WTC11 (cell line): ENCODE measurements at regions not wholly inside any gene's neighbourhood (a gene's known extent, or its start where the extent isn't known, plus 50 kb on each side); places are given as distances from the start of the nearest gene placed in this dataset.
A peak's percentile ranks its signal among the peaks of the same experiment; 100 is the strongest.

Experiments
- ATAC-seq: fragments of 200-7000 bp; cut with Tn5 transposase; 2 replicates; pipeline ENCODE4 v1.10.0; 2021; ENCODE audit warnings: mild to moderate bottlenecking, moderate library complexity
- CTCF ChIA-PET: fragments of 300-600 bp; sonication (Branson Sonifier 250); formaldehyde crosslinking; loops from one replicate; lab custom pipeline; 2021; ENCODE audit warnings: antibody characterized with exemption; lab: Charles Lee
- POLR2A ChIA-PET: fragments of 350-600 bp; sonication (Branson Sonifier 250); formaldehyde crosslinking; loops from one replicate; lab custom pipeline; 2021; ENCODE audit warnings: antibody characterized with exemption; lab: Charles Lee
- DNase-seq: peaks from one replicate; pipeline ENCODE4 v3.0.0; 2021; ENCODE audit warnings: low spot score
- H3K27ac Mint-ChIP-seq: 2 replicates; pipeline ENCODE4 v1.8.0; 2021; ENCODE audit warnings: mixed read lengths
- H3K27me3 Mint-ChIP-seq: 2 replicates; pipeline ENCODE4 v1.8.0; 2021; ENCODE audit warnings: low read depth, mild to moderate bottlenecking, moderate library complexity, mixed read lengths
- H3K36me3 Mint-ChIP-seq: 2 replicates; pipeline ENCODE4 v1.8.0; 2021; ENCODE audit warnings: mixed read lengths
- H3K4me1 Mint-ChIP-seq: 2 replicates; pipeline ENCODE4 v1.8.0; 2022; ENCODE audit warnings: mixed read lengths
- H3K4me3 Mint-ChIP-seq: 2 replicates; pipeline ENCODE4 v1.8.0; 2021; ENCODE audit warnings: mild to moderate bottlenecking, moderate library complexity, mixed read lengths
- H3K9me3 Mint-ChIP-seq: 2 replicates; pipeline ENCODE4 v1.8.0; 2021; ENCODE audit warnings: mixed read lengths
- CREM ChIP-seq: sonication (generic); formaldehyde crosslinking; IDR thresholded peaks from 2 replicates; pipeline ENCODE4 v1.8.1; 2022; ENCODE audit warnings: mild to moderate bottlenecking, missing genetic modification reagents, moderate library complexity
- ELF4 ChIP-seq: sonication (generic); formaldehyde crosslinking; IDR thresholded peaks from 2 replicates; pipeline ENCODE4 v1.8.1; 2022; ENCODE audit warnings: low read depth, mild to moderate bottlenecking, moderate library complexity, missing genetic modification reagents
- EMX1 ChIP-seq: fragments of 250-450 bp; sonication (Bioruptor Pico); IDR thresholded peaks from 2 replicates; pipeline ENCODE4 v1.8.0; 2021; ENCODE audit warnings: mild to moderate bottlenecking
- JAZF1 ChIP-seq: fragments of 250-450 bp; sonication (Bioruptor Pico); IDR thresholded peaks from 2 replicates; pipeline ENCODE4 v1.9.0; 2021; ENCODE audit warnings: moderate library complexity, mild to moderate bottlenecking, inconsistent platforms
- NFATC4 ChIP-seq: fragments of 250-450 bp; sonication (Bioruptor Pico); IDR thresholded peaks from 2 replicates; pipeline ENCODE4 v1.9.0; 2021; ENCODE audit warnings: mild to moderate bottlenecking
- NR1H2 ChIP-seq: sonication (generic); formaldehyde crosslinking; IDR thresholded peaks from 2 replicates; pipeline ENCODE4 v1.9.0; 2021; ENCODE audit warnings: mild to moderate bottlenecking, moderate library complexity, missing genetic modification reagents
- ZNF138 ChIP-seq: sonication (generic); formaldehyde crosslinking; conservative IDR thresholded peaks from 2 replicates; pipeline ENCODE4 v1.8.1; 2022; ENCODE audit warnings: mild to moderate bottlenecking, moderate library complexity, missing genetic modification reagents
- ZNF232 ChIP-seq: sonication (generic); formaldehyde crosslinking; IDR thresholded peaks from 2 replicates; pipeline ENCODE4 v1.8.0; 2022; ENCODE audit warnings: mild to moderate bottlenecking, missing genetic modification reagents
- ZNF416 ChIP-seq: fragments of 250-450 bp; sonication (Bioruptor Pico); IDR thresholded peaks from 2 replicates; pipeline ENCODE4 v1.9.0; 2021; ENCODE audit warnings: mild to moderate bottlenecking, inconsistent platforms
- TF ChIP-seq, protein P1 (sequence below): sonication (generic); formaldehyde crosslinking; IDR thresholded peaks from 2 replicates; pipeline ENCODE4 v1.8.1; 2023; ENCODE audit warnings: mild to moderate bottlenecking, missing genetic modification reagents
- TF ChIP-seq, protein P2 (sequence below): sonication (generic); formaldehyde crosslinking; IDR thresholded peaks from 2 replicates; pipeline ENCODE4 v1.8.1; 2022; ENCODE audit warnings: low read depth, mild to moderate bottlenecking, moderate library complexity, missing genetic modification reagents, borderline replicate concordance
- TF ChIP-seq, protein P3 (sequence below): sonication (generic); formaldehyde crosslinking; IDR thresholded peaks from 2 replicates; pipeline ENCODE4 v1.8.1; 2023; ENCODE audit warnings: mild to moderate bottlenecking, moderate library complexity, missing genetic modification reagents
- TF ChIP-seq, protein P4 (sequence below): sonication (generic); formaldehyde crosslinking; IDR thresholded peaks from 2 replicates; pipeline ENCODE4 v1.8.0; 2022; ENCODE audit warnings: mild to moderate bottlenecking, missing genetic modification reagents
- TF ChIP-seq, protein P5 (sequence below): sonication (generic); formaldehyde crosslinking; IDR thresholded peaks from 2 replicates; pipeline ENCODE4 v1.8.0; 2023; ENCODE audit warnings: mild to moderate bottlenecking, missing genetic modification reagents
- TF ChIP-seq, protein P6 (sequence below): sonication (generic); formaldehyde crosslinking; IDR thresholded peaks from 2 replicates; pipeline ENCODE4 v1.8.0; 2022; ENCODE audit warnings: mild to moderate bottlenecking, missing genetic modification reagents

DNA sequence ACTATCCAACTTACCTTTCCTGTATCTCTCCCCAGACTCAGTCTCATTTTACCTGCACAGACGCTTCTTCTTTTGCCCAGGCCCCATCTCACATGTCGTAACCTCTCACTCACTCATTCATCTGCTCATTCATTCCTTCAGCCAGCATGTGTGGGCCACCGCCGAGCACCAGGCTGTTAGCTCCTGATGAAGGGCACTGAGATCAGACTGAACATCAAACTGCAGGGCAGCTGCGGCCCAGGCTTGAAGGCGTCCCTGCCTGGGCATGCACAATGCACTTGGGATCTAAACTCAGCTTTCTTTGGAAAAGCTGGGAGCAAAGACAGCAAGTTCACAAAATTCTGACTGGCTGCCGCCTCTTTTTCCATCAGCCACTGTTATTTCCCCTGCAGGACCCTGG is 1456.3 kb downstream of the BRD1 start (continued):
- TF ChIP-seq, protein P1, sequence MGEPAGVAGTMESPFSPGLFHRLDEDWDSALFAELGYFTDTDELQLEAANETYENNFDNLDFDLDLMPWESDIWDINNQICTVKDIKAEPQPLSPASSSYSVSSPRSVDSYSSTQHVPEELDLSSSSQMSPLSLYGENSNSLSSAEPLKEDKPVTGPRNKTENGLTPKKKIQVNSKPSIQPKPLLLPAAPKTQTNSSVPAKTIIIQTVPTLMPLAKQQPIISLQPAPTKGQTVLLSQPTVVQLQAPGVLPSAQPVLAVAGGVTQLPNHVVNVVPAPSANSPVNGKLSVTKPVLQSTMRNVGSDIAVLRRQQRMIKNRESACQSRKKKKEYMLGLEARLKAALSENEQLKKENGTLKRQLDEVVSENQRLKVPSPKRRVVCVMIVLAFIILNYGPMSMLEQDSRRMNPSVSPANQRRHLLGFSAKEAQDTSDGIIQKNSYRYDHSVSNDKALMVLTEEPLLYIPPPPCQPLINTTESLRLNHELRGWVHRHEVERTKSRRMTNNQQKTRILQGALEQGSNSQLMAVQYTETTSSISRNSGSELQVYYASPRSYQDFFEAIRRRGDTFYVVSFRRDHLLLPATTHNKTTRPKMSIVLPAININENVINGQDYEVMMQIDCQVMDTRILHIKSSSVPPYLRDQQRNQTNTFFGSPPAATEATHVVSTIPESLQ = no peak
- TF ChIP-seq, protein P2, sequence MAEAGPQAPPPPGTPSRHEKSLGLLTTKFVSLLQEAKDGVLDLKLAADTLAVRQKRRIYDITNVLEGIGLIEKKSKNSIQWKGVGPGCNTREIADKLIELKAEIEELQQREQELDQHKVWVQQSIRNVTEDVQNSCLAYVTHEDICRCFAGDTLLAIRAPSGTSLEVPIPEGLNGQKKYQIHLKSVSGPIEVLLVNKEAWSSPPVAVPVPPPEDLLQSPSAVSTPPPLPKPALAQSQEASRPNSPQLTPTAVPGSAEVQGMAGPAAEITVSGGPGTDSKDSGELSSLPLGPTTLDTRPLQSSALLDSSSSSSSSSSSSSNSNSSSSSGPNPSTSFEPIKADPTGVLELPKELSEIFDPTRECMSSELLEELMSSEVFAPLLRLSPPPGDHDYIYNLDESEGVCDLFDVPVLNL (CRISPR knock-in tag) = no peak

DNA sequence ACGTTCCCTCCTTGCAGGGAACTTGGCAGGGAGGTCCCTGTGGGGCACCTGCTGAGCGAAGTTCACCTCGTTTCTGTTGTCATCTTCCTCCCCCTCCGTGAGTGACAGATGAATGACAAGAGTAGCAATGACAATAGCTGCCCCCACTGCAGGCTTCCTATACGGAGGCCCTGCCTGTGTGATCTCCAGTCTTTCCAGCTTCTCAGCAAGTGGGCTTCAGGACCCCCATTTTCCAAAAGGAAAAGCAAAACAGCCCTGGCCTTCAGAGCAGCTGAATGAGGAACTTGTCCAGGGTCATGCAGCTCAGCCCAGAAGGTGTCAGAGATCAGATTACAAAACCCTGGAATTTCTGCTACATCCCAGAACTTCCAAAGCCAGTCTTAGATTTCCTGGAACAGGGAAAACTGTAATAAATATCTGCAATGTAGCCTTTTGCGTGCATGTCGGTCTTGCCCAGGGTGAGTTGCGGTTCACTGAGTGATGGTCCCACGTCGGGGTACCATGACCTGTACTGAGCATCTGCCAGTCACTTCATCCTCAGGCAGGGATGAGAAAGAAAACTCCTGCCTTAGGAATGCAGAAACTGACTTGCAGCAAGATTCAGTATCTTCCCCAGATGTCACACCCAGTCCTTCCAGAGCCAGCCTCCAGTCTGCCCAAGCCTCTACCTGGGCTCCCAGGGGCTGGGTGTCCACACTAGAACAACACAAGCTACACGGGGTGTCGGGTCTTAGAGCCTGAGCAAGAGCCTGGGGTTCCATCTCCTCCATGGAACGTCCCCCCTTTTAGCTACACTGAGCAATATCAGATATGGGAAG is 1457.0 kb downstream of the BRD1 start:
- TF ChIP-seq, protein P3, sequence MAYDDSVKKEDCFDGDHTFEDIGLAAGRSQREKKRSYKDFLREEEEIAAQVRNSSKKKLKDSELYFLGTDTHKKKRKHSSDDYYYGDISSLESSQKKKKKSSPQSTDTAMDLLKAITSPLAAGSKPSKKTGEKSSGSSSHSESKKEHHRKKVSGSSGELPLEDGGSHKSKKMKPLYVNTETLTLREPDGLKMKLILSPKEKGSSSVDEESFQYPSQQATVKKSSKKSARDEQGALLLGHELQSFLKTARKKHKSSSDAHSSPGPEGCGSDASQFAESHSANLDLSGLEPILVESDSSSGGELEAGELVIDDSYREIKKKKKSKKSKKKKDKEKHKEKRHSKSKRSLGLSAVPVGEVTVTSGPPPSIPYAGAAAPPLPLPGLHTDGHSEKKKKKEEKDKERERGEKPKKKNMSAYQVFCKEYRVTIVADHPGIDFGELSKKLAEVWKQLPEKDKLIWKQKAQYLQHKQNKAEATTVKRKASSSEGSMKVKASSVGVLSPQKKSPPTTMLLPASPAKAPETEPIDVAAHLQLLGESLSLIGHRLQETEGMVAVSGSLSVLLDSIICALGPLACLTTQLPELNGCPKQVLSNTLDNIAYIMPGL = no peak
- TF ChIP-seq, protein P2 (CRISPR knock-in tag) = no peak
- TF ChIP-seq JAZF1 = no peak
- TF ChIP-seq NR1H2 (CRISPR knock-in tag) = no peak
- TF ChIP-seq ZNF138 (CRISPR knock-in tag) = no peak
- no peak for TF ChIP-seq ELF4
- TF ChIP-seq, protein P4, sequence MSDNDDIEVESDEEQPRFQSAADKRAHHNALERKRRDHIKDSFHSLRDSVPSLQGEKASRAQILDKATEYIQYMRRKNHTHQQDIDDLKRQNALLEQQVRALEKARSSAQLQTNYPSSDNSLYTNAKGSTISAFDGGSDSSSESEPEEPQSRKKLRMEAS = no peak
- TF ChIP-seq, all 79 proteins: peak for 0
- DNase-seq = no peak
- Mint-ChIP-seq H3K27ac (peak overlapping the region; percentile 78), H3K27me3 (no peaks in the 10 kb centered on the region; the same call in none of the 2 replicates), H3K9me3 (no peaks in the 10 kb centered on the region), H3K4me1 (peaks cover 70% of the 10 kb centered on the region), H3K4me3 (peak overlapping the region; percentile 35), H3K36me3 (no peaks in the 10 kb centered on the region; the same call in 1 of the 2 replicates)
- POLR2A ChIA-PET = no interaction called here
- CTCF ChIA-PET = no interaction called here
- ATAC-seq = no peak

DNA sequence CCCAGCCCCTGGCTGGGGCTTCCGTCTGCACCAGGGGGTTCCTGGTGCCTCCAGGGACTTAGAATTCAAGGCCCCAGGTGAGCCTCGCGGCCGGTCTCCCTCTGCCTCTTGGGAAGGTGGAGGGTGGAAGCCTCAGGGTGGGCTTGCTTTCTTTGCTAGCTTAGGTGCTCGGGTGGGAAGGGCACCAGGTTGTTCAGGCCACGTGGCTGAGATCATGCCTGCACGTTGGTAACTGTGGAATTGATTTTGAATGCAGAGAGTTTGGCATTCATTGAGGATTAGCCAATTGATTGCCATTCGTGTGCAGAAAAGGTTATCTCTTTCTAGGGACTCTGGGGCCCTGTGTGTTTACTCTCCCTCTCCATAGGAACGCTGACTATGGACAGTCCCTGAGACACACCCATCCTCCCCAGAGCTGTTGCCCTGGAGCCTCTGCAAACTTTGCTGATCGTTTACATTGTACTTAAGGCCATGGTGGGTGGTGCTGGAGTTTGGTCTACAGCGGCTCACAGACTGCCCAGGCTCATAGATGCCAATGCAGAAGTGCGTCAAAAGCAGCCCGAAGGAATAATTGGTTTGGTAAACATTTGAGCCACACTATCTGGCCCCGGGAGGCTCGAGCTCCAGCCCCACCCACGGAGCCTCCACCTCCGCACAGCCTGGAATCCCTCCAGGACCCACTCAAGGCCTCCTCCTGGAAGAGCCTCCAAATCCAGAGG is 1457.7 kb downstream of the BRD1 start:
- Mint-ChIP-seq H3K4me3 (no peak overlapping the region), H3K36me3 (no peaks in the 10 kb centered on the region; the same call in 1 of the 2 replicates), H3K4me1 (peaks cover 64% of the 10 kb centered on the region), H3K27me3 (no peaks in the 10 kb centered on the region; the same call in none of the 2 replicates), H3K9me3 (no peaks in the 10 kb centered on the region), H3K27ac (peak overlapping the region; percentile 85)
- CTCF ChIA-PET = no interaction called here
- DNase-seq (peak; percentile 33), ATAC-seq (peak; percentile 87)
- POLR2A ChIA-PET = no interaction called here
- TF ChIP-seq EMX1 (CRISPR knock-in tag) (no peak), ZNF232 (CRISPR knock-in tag) (no peak), ZNF138 (CRISPR knock-in tag) (no peak), CREM (CRISPR knock-in tag) (no peak), ZNF416 (no peak), NFATC4 (CRISPR knock-in tag) (no peak)
- TF ChIP-seq, protein P5, sequence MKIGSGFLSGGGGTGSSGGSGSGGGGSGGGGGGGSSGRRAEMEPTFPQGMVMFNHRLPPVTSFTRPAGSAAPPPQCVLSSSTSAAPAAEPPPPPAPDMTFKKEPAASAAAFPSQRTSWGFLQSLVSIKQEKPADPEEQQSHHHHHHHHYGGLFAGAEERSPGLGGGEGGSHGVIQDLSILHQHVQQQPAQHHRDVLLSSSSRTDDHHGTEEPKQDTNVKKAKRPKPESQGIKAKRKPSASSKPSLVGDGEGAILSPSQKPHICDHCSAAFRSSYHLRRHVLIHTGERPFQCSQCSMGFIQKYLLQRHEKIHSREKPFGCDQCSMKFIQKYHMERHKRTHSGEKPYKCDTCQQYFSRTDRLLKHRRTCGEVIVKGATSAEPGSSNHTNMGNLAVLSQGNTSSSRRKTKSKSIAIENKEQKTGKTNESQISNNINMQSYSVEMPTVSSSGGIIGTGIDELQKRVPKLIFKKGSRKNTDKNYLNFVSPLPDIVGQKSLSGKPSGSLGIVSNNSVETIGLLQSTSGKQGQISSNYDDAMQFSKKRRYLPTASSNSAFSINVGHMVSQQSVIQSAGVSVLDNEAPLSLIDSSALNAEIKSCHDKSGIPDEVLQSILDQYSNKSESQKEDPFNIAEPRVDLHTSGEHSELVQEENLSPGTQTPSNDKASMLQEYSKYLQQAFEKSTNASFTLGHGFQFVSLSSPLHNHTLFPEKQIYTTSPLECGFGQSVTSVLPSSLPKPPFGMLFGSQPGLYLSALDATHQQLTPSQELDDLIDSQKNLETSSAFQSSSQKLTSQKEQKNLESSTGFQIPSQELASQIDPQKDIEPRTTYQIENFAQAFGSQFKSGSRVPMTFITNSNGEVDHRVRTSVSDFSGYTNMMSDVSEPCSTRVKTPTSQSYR (CRISPR knock-in tag) = no peak
- TF ChIP-seq, protein P6, sequence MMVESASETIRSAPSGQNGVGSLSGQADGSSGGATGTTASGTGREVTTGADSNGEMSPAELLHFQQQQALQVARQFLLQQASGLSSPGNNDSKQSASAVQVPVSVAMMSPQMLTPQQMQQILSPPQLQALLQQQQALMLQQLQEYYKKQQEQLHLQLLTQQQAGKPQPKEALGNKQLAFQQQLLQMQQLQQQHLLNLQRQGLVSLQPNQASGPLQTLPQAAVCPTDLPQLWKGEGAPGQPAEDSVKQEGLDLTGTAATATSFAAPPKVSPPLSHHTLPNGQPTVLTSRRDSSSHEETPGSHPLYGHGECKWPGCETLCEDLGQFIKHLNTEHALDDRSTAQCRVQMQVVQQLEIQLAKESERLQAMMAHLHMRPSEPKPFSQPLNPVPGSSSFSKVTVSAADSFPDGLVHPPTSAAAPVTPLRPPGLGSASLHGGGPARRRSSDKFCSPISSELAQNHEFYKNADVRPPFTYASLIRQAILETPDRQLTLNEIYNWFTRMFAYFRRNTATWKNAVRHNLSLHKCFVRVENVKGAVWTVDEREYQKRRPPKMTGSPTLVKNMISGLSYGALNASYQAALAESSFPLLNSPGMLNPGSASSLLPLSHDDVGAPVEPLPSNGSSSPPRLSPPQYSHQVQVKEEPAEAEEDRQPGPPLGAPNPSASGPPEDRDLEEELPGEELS (CRISPR knock-in tag) = peak; percentile 52; the same call in 1 of the 2 replicates
